ENCODE measurements at regions not wholly inside any gene's neighbourhood (a gene's known extent, or its start where the extent isn't known, plus 50 kb on each side); places are given as distances from the start of the nearest gene placed in this dataset.
"Not testable (repeated sequence)": the region's sequence is repeated elsewhere in the genome, so short reads cannot be mapped to it uniquely, and the experiment has no call there.

DNA sequence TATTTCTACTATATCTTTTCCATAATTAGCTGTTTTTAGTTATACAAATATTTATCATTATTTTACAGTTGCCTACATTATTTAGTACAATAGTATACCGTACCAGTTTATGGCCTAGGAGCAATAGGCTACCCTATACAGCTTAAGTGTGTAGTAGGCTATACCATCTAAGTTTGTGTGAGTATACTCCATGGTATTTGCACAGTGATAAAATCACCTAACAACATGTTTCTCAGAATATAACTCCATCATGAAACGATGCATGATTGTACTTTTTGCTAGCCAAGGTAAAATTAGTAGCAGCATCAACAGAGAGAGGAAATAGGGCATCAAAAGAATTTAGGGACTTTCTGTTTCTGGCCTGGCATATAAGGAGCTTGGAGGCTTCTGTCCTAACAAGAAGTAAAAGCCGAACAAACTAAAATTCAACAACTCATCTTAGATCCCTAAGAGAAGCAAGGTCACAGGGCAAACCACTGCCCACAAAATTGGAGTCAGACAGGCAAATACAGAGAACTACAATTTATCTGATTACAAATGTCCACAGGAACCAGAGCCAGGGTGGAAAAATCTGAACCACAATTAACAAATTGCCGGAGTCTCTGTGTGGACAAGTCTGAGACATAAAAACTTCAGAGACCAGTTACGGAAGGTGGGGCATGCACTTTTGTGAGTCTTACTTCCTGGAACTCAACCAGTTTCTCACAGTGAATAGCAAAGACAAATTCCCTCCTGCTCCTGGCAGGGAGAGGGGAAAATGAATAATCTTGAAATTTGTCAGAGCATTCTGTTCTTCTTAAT, 671.4 kb downstream of the RFPL4B start:
- DNase-seq (ENCODE audit: low read depth in 1 of 2, low spot score in 1 of 2), result no peak

DNA sequence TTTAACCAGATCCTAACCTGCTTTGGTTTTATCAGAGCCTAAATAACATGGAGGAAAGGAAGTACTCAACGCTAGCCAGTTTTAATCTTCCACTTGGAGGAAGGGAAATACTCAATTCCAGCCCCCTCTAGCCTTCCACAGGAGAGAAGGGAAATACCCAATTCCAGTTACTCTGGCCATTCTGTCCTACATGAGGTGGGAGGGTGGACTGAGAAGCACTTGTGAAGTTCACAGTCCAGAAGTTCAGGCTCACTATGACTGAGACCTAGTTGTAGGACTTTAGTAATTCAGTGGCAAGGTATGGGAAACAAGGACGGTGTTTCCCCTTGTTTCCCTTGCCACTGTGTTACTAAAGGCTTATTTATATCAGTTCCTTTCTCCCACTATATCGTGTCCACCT, 672.0 kb downstream of the RFPL4B start:
- no peak for DNase-seq (ENCODE audit: low read depth in 1 of 2, low spot score in 1 of 2)

DNA sequence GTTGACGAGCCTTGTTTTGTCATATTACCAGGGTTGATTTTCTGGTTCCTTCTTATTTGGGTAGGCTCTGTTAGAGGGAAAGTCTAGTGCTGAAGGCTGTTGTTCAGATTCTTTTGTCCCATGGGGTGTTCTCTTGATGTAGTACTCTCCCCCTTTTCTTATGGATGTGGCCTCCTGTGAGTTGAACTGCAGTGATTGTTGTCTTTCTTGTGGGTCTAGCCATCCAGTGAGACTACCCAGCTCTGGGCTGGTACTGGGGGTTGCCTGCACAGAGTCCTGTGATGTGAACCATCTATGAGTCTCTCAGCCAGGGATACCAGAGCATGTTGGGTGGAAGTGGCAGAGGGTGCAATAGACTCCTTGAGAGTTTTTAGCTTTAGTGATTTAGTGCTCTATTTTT, 680.6 kb downstream of the RFPL4B start:
- DNase-seq (ENCODE audit: low read depth in 1 of 2, low spot score in 1 of 2), result no peak

DNA sequence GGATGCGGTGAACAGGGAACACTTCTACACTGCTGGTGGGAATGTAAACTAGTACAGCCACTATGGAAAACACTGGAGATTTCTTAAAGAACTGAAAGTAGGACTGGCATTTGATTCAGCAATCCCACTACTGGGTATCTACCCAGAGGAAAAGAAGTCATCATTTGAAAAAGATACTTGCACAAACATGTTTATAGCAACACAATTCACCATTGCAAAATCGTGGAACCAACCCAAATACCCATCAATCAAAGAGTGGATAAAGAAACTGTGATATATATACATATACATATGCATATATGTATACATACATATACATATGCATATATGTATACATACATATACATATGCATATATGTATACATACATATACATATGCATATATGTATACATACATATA, 682.0 kb downstream of the RFPL4B start:
- not testable (repeated sequence) for DNase-seq (ENCODE audit: low read depth in 1 of 2, low spot score in 1 of 2)

GRCh38 chr6:113031591-113032238, 684.6 kb downstream of the RFPL4B start:
- no peak for DNase-seq (ENCODE audit: low read depth in 1 of 2, low spot score in 1 of 2)

- DNase-seq (ENCODE audit: low read depth in 1 of 2, low spot score in 1 of 2), result no peak
Observed at GRCh38 chr6:113039005-113039404, 691.9 kb downstream of the RFPL4B start.

- no peak for DNase-seq (ENCODE audit: low read depth in 1 of 2, low spot score in 1 of 2)
Observed at GRCh38 chr6:113047148-113047547, 700.0 kb downstream of the RFPL4B start.

- no peak for DNase-seq (ENCODE audit: low read depth in 1 of 2, low spot score in 1 of 2)
Observed at GRCh38 chr6:113047932-113048331, 700.8 kb downstream of the RFPL4B start.

DNA sequence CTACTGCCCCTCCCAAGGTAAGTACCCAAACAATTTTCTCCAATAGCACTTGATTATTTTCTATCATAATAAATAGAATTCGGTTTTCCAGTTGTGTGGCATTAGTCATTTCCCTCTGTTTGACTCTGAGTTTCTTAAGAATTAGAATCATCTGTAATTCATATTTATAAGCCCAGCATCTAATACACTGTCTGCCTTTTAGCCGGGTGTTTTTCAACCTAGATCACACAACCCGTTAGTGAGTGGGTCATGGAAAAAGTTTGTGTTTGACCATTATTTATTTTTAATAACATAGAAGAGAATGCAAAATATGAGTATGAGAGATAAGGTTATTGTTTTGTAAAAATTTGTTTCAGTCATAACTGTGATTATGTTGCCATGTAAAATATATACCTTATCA, 701.6 kb downstream of the RFPL4B start:
- DNase-seq (ENCODE audit: low read depth in 1 of 2, low spot score in 1 of 2), result no peak

DNA sequence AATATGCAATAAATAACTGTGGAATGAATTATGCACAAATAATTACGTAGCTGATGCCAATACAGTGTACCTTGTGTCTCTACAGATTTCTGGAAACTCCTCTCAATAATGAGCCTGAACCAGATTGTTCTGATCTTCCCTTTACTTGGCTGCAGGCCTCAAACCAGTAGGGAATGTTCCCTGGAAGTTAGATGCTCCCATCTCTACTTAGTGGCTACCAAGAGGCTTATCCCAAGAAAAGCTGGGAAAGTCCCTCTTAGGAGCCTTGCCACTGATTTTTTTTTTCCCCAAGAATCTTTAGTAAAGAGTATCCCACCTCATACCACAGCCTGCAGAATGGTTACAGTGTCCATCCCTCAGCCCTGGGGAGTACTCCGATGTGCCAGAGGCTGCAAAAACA, 702.1 kb downstream of the RFPL4B start:
- DNase-seq (ENCODE audit: low read depth in 1 of 2, low spot score in 1 of 2), result no peak

GRCh38 chr6:113050010-113050858, 703.1 kb downstream of the RFPL4B start:
- DNase-seq (ENCODE audit: low read depth in 1 of 2, low spot score in 1 of 2), result no peak

- no peak for DNase-seq (ENCODE audit: low read depth in 1 of 2, low spot score in 1 of 2)
Observed at GRCh38 chr6:113050979-113051378, 703.8 kb downstream of the RFPL4B start.

DNA sequence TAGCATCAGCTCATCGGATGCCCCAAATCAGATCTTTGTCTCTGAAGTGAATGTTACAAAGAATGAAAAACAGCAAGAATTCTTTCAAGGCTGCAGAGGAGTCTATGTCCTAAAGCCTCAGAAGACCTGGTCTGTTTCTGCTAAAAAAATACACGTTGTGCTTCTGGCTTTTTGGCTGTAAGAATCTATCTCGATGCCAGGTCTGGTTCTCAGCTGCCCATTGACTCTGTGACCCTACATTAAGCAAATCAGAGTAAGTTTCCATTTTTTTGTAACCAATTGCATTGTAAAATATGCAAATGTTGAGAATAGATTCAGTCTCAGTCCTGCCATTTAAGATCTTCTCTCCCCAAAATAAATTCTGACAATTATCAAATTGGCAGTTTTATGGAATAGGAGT, 705.4 kb downstream of the RFPL4B start:
- no peak for DNase-seq (ENCODE audit: low read depth in 1 of 2, low spot score in 1 of 2)

- no peak for DNase-seq (ENCODE audit: low read depth in 1 of 2, low spot score in 1 of 2)
Observed at GRCh38 chr6:113055061-113055460, 707.9 kb downstream of the RFPL4B start.

- no peak for DNase-seq (ENCODE audit: low read depth in 1 of 2, low spot score in 1 of 2)
Observed at GRCh38 chr6:113055998-113056397, 708.9 kb downstream of the RFPL4B start.

GRCh38 chr6:113057567-113058053, 710.5 kb downstream of the RFPL4B start:
- no peak for DNase-seq (ENCODE audit: low read depth in 1 of 2, low spot score in 1 of 2)

- DNase-seq (ENCODE audit: low read depth in 1 of 2, low spot score in 1 of 2), result no peak
Observed at GRCh38 chr6:113060664-113061063, 713.5 kb downstream of the RFPL4B start.

DNA sequence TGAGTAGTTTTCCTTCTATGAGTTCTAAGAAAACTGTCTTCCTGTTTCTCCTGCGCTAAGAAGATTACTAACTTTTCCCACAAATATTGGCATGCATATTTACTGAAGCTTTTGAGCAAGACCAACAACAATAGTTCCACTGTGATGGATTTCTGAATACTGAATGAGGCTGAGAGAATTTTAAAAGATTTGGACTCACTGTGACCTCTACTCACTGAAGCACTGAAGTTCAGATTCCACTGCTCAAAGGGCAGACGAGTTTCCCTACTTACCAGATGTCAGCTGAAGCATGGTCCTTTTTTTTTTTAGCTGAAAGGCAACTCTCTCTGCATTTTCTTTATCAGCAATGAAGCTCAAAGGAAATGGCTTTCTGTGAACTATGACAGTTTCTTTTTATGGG, 718.5 kb downstream of the RFPL4B start:
- no peak for DNase-seq (ENCODE audit: low read depth in 1 of 2, low spot score in 1 of 2)

DNA sequence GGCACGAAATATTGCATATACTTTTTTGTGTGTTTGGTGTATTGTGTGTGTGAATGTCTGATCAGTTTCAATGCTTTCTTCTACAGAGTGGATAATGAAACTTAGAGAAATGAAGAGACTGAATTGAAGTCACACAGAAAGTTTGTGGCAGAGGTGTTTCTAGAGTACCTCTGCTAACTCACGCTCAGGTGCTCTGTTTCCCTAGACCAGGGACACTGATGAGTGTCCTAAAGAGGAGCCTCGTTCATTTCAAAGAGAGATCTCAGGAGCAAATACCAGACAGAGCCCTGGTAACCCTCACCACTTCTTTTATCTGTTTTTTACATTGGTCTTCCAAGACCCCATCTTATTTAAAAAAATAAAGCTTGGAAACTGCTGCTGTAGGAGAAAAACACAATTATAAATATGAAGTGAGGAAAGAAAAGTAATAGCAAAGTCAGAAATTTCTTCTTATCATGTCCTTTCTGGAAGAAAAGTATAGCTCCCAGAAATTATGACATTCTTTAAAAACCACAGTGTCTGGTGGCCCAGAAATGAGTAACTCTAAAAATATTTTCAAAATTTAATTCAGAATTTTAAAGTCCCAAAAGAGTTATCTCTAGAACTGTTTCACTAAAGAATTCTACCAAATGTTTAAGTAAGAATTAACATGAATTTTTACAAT, 720.6 kb downstream of the RFPL4B start:
- no peak for DNase-seq (ENCODE audit: low read depth in 1 of 2, low spot score in 1 of 2)

- no peak for DNase-seq (ENCODE audit: low read depth in 1 of 2, low spot score in 1 of 2)
Observed at GRCh38 chr6:113068570-113068969, 721.4 kb downstream of the RFPL4B start.

DNA sequence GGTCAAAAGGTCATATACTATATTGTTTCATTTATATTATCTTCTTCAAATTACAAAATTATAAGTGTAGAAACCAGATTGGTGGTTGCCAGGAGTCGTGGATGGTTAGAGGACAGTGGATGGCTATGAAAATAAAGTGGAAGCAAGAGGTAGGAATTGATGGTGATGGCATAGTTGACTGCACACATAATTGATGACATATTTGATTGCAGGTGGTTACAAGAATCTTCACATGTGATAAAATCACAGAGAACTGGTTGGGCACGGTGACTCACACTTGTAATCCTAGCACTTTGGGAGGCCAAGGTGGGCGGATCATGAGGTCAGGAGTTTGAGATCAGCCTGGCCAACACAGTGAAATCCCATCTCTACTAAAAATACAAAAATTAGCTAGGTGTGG, 723.6 kb downstream of the RFPL4B start:
- not testable (repeated sequence) for DNase-seq (ENCODE audit: low read depth in 1 of 2, low spot score in 1 of 2)
